Astrocyte (in vitro differentiated cells and primary cell): ENCODE measurements at regions not wholly inside any gene's neighbourhood (a gene's known extent, or its start where the extent isn't known, plus 50 kb on each side); places are given as distances from the start of the nearest gene placed in this dataset.
"Not testable (repeated sequence)": the region's sequence is repeated elsewhere in the genome, so short reads cannot be mapped to it uniquely, and the experiment has no call there.

ENCODE experiments used
- CTCF ChIP-seq: IDR thresholded peaks from 2 replicates; pipeline ENCODE4 v1.5.1; 2011; ENCODE audit warnings: low read depth, mild to moderate bottlenecking, inconsistent platforms, low read length, moderate library complexity; ENCODE audit not compliant: insufficient read depth
- EZH2 ChIP-seq: IDR thresholded peaks from 2 replicates; pipeline ENCODE4 v1.6.1; 2012; ENCODE audit warnings: mild to moderate bottlenecking, low read length, inconsistent platforms; ENCODE audit not compliant: insufficient read depth

GRCh38 chr1:223952801-223953200 lies 107.1 kb upstream of the TP53BP2 start:
- TF ChIP-seq EZH2, CTCF: not testable (repeated sequence)
